SK-N-SH (cell line): ENCODE measurements at regions not wholly inside any gene's neighbourhood (a gene's known extent, or its start where the extent isn't known, plus 50 kb on each side); places are given as distances from the start of the nearest gene placed in this dataset.
"Not testable (repeated sequence)": the region's sequence is repeated elsewhere in the genome, so short reads cannot be mapped to it uniquely, and the experiment has no call there.

Experiments used
- CTCF ChIA-PET: fragments of 300-600, 350-600 bp; formaldehyde crosslinking; extraction: SDS; loops from one replicate; lab custom pipeline; 2021; lab: Yijun Ruan, JAX
- POLR2A ChIA-PET: fragments of 350-600 bp; sonication (Branson Sonifier 250); formaldehyde crosslinking; extraction: SDS; loops from one replicate; lab custom pipeline; 2020; ENCODE audit warnings: antibody characterized with exemption, inconsistent platforms; lab: Yijun Ruan, JAX
- DNase-seq: peaks from one replicate; pipeline ENCODE4 v3.0.0; 2012
- H2AFZ ChIP-seq: fragments of 200-600 bp; sonication (generic); 2 replicates; pipeline ENCODE4 v1.8.1; 2016; ENCODE audit warnings: antibody characterized with exemption, mild to moderate bottlenecking, low read depth
- H3F3A ChIP-seq: fragments of 200-600 bp; sonication (generic); replicated peaks from 2 replicates; pipeline ENCODE3; 2016; ENCODE audit warnings: antibody characterized with exemption, mild to moderate bottlenecking; ENCODE audit not compliant: insufficient read depth
- H3K27ac ChIP-seq, 2 experiments: fragments of 200-500 bp in 1 of 2; fragments of 200-600 bp in 1 of 2; sonication (Bioruptor generic) in 1 of 2; sonication (generic), shearing (Covaris generic) in 1 of 2; 2 replicates each; pipeline versions ENCODE4 v1.5.1 to v1.6.1; 2014 to 2016; ENCODE audit warnings: low read depth in 2 of 2, inconsistent platforms in 1 of 2, low read length in 1 of 2, mild to moderate bottlenecking in 1 of 2, mixed read lengths in 1 of 2
- H3K27me3 ChIP-seq: fragments of 200-600 bp; sonication (generic), shearing (Covaris generic); 2 replicates; pipeline ENCODE4 v1.6.1; 2016; ENCODE audit warnings: mixed run types; ENCODE audit not compliant: insufficient read depth
- H3K36me3 ChIP-seq, 2 experiments: fragments of 200-500 bp in 1 of 2; fragments of 200-600 bp in 1 of 2; sonication (Bioruptor generic) in 1 of 2; sonication (generic) in 1 of 2; replicated peaks in 1 of 2; 2 replicates each; pipeline versions ENCODE3 to v1.5.1; 2014 to 2016; ENCODE audit warnings: low read length in 1 of 2, mild to moderate bottlenecking in 1 of 2; ENCODE audit not compliant: insufficient read depth in 2 of 2, control insufficient read depth in 1 of 2
- H3K4me1 ChIP-seq, 2 experiments: fragments of 200-500 bp in 1 of 2; fragments of 200-600 bp in 1 of 2; sonication (Bioruptor generic) in 1 of 2; sonication (generic), shearing (Covaris generic) in 1 of 2; 2 replicates each; pipeline versions ENCODE4 v1.5.1 to v1.6.1; 2014 to 2016; ENCODE audit warnings: low read depth in 1 of 2, low read length in 1 of 2, mixed run types in 1 of 2; ENCODE audit not compliant: insufficient read depth in 2 of 2, control insufficient read depth in 1 of 2
- H3K4me2 ChIP-seq: fragments of 200-600 bp; sonication (generic), shearing (Covaris generic); 2 replicates; pipeline ENCODE4 v1.6.1; 2017; ENCODE audit warnings: mixed run types
- H3K4me3 ChIP-seq, 2 experiments: fragments of 200-500 bp in 1 of 2; fragments of 200-600 bp in 1 of 2; sonication (Bioruptor generic) in 1 of 2; sonication (generic), shearing (Covaris generic) in 1 of 2; 2 replicates each; pipeline versions ENCODE4 v1.5.1 to v1.8.1; 2014 to 2016; ENCODE audit warnings: low read depth in 2 of 2, inconsistent platforms in 1 of 2, low read length in 1 of 2, mild to moderate bottlenecking in 1 of 2, mixed read lengths in 1 of 2, moderate library complexity in 1 of 2
- H3K79me2 ChIP-seq: fragments of 200-600 bp; sonication (generic); 2 replicates; pipeline ENCODE4 v1.8.1; 2017; ENCODE audit warnings: mild to moderate bottlenecking; ENCODE audit not compliant: insufficient read depth
- H3K9ac ChIP-seq: fragments of 200-600 bp; sonication (generic); 2 replicates; pipeline ENCODE4 v1.6.1; 2017; ENCODE audit warnings: mixed run types
- H3K9me2 ChIP-seq: fragments of 200-600 bp; sonication (generic); 2 replicates; pipeline ENCODE4 v1.6.1; 2017; ENCODE audit warnings: mixed run types
- H3K9me3 ChIP-seq: fragments of 200-600 bp; sonication (generic); 2 replicates; pipeline ENCODE4 v1.6.1; 2017; ENCODE audit warnings: mixed run types, mild to moderate bottlenecking, moderate library complexity
- H4K20me1 ChIP-seq: fragments of 200-600 bp; sonication (generic); 2 replicates; pipeline ENCODE4 v1.6.1; 2017; ENCODE audit warnings: mild to moderate bottlenecking, mixed run types; ENCODE audit not compliant: insufficient read depth
- CHD2 ChIP-seq: fragments of 150-350 bp; IDR thresholded peaks from 2 replicates; pipeline ENCODE4 v1.6.1; 2018; ENCODE audit warnings: low read length; ENCODE audit not compliant: partially characterized antibody
- EP300 ChIP-seq, 2 experiments: IDR thresholded peaks; 2 replicates each; pipeline versions ENCODE4 v1.4.0 to v1.6.1; 2012; ENCODE audit warnings: borderline replicate concordance in 1 of 2, low read depth in 1 of 2, low read length in 1 of 2
- FOXJ3 ChIP-seq: sonication (generic); formaldehyde crosslinking; IDR thresholded peaks from 2 replicates; pipeline ENCODE4 v1.5.1; 2020; ENCODE audit warnings: mild to moderate bottlenecking, missing genetic modification reagents
- GATA2 ChIP-seq: sonication (generic); formaldehyde crosslinking; IDR thresholded peaks from 2 replicates; pipeline ENCODE4 v1.5.0; 2020; ENCODE audit warnings: mild to moderate bottlenecking, missing genetic modification reagents
- POLR2AphosphoS5 ChIP-seq: IDR thresholded peaks from 2 replicates; pipeline ENCODE4 v1.6.1; 2012; ENCODE audit warnings: low read depth, low read length
- SMC3 ChIP-seq: IDR thresholded peaks from 2 replicates; pipeline ENCODE4 v1.6.1; 2012; ENCODE audit warnings: low read depth, low read length, improper control_type of control experiment
- TAF1 ChIP-seq: IDR thresholded peaks from 2 replicates; pipeline ENCODE4 v1.6.1; 2012; ENCODE audit warnings: low read depth, mild to moderate bottlenecking, low read length, moderate library complexity, borderline replicate concordance
- TEAD4 ChIP-seq: IDR thresholded peaks from 2 replicates; pipeline ENCODE4 v1.4.0; 2012; ENCODE audit warnings: mild to moderate bottlenecking, borderline replicate concordance; ENCODE audit not compliant: insufficient read depth
- WGBS: methylation state at CpG from one replicate; pipeline ENCODE4 v1.1.6; 2017; ENCODE audit warnings: low lambda C conversion rate; 5-methylcytosine and 5-hydroxymethylcytosine counted together
- TF ChIP-seq, protein P1 (sequence below): IDR thresholded peaks from 2 replicates; pipeline ENCODE4 v1.4.0; 2012; ENCODE audit warnings: low read depth, borderline replicate concordance
- TF ChIP-seq, protein P2 (sequence below): fragments of 150-350 bp; IDR thresholded peaks from 2 replicates; pipeline ENCODE4 v1.6.1; 2016; ENCODE audit warnings: mild to moderate bottlenecking, low read depth, low read length
- TF ChIP-seq, protein P3 (sequence below): IDR thresholded peaks from 2 replicates; pipeline ENCODE4 v1.6.1; 2012; ENCODE audit warnings: mild to moderate bottlenecking, low read depth, low read length, moderate library complexity

DNA sequence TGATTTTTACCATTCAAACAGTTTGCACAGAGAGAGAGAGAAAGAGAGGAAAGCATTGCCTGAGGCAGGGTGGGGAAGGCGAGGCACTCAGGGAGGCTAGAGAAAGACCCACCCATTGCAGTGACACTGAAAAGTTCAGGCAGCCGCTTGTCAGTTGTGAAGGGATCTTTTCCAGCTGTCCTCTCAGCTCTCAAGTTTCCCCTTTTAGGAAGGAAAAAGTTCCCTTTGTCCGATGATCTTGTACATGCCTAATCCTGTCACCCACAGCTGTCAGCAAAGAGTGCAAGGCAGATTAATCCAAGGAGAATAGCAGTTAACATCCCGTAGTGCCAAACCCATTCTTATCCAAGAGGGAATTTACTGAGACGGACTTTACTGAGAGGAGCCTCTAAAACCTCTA lies 255.0 kb downstream of the MAGEB5 start:
- Histone ChIP-seq H3F3A (no peaks in the 10 kb centered on the region), H3K4me2 (no peak overlapping the region), H3K4me3 (no peak overlapping the region), H3K27me3 (no peaks in the 10 kb centered on the region), H3K79me2 (no peaks in the 10 kb centered on the region), H3K36me3 (no peaks in the 10 kb centered on the region), H2AFZ (no peak overlapping the region), H3K27ac (no peak overlapping the region), H3K9me3 (no peaks in the 10 kb centered on the region), H4K20me1 (no peaks in the 10 kb centered on the region), H3K4me1 (no peaks in the 10 kb centered on the region), H3K9ac (no peak overlapping the region), H3K9me2 (no peaks in the 10 kb centered on the region)
- ChIA-PET CTCF (no interaction called here), POLR2A (no interaction called here)
- WGBS = 7% methylated on average over 5 of the region's 5 CpGs
- no peak for DNase-seq
- TF ChIP-seq, protein P1, sequence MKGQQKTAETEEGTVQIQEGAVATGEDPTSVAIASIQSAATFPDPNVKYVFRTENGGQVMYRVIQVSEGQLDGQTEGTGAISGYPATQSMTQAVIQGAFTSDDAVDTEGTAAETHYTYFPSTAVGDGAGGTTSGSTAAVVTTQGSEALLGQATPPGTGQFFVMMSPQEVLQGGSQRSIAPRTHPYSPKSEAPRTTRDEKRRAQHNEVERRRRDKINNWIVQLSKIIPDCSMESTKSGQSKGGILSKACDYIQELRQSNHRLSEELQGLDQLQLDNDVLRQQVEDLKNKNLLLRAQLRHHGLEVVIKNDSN = no peak
- TF ChIP-seq POLR2AphosphoS5 (no peak), CHD2 (no peak)
- TF ChIP-seq, protein P2, sequence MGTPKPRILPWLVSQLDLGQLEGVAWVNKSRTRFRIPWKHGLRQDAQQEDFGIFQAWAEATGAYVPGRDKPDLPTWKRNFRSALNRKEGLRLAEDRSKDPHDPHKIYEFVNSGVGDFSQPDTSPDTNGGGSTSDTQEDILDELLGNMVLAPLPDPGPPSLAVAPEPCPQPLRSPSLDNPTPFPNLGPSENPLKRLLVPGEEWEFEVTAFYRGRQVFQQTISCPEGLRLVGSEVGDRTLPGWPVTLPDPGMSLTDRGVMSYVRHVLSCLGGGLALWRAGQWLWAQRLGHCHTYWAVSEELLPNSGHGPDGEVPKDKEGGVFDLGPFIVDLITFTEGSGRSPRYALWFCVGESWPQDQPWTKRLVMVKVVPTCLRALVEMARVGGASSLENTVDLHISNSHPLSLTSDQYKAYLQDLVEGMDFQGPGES = no peak

DNA sequence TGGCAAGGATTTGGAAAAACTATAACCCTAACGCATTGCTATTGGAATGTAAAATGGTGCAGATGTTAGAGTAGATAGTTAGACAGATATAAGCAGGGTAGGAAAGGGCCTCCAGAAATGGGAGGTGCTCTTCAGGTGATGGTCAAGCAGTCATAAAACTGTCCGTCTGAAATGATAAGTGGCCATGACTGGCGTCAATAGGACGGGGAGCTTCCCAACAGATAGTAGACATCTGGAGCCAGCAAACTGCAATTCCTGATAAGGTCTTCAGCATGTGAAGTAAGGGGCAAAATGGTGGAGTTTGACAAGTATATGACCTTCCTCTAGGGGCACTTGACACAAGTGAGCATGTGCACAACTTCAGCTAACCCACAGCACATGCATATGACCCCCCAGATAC lies 250.4 kb downstream of the MAGEB5 start:
- POLR2A ChIA-PET = no interaction called here
- CTCF ChIA-PET = interaction anchor here (1.2 kb wide), 1 partner anchor 12 kb away, joined by 3 read pairs; no protein-coding TSS in a partner anchor
- Histone ChIP-seq H3K27me3 (no peaks in the 10 kb centered on the region), H3K9me3 (no peaks in the 10 kb centered on the region), H3K27ac (no peak overlapping the region), H3K36me3 (no peaks in the 10 kb centered on the region), H3K4me1 (no peaks in the 10 kb centered on the region), H3K9ac (no peak overlapping the region), H3K9me2 (no peaks in the 10 kb centered on the region), H3K79me2 (no peaks in the 10 kb centered on the region), H3K4me2 (no peak overlapping the region), H3K4me3 (no peak overlapping the region), H3F3A (no peaks in the 10 kb centered on the region), H4K20me1 (no peaks in the 10 kb centered on the region), H2AFZ (no peak overlapping the region)
- DNase-seq = no peak
- WGBS = 23% methylated on average over 4 of the region's 4 CpGs
- no peak for TF ChIP-seq POLR2AphosphoS5

DNA sequence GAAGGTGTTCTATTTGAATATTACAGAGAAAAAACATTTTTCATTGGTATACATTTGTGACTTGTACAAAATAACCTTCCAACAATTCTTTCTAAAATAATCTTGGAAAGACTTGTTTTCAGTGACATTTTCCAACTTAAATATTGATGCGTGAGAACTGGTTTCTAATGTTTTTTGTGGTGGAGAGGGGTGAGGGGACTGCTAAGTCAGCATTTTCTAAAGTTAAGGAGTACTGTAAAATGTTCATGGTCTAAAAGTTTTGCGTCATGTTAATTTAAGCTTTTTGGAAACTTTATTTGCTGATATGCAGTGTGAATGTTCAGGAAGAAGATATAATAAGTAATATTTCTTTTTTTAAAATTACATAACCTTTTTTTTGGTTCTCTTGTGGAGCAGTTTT lies 229.3 kb downstream of the MAGEB5 start:
- H3K4me2 ChIP-seq = no peak overlapping the region
- no peak overlapping the region for H2AFZ ChIP-seq
- H3F3A ChIP-seq = no peaks in the 10 kb centered on the region
- H4K20me1 ChIP-seq = no peaks in the 10 kb centered on the region
- no peaks in the 10 kb centered on the region for H3K4me1 ChIP-seq
- H3K9me3 ChIP-seq = no peaks in the 10 kb centered on the region
- CTCF ChIA-PET = no interaction called here
- H3K9me2 ChIP-seq = no peaks in the 10 kb centered on the region
- POLR2A ChIA-PET = no interaction called here
- H3K4me3 ChIP-seq = no peak overlapping the region
- no peak for DNase-seq
- H3K9ac ChIP-seq = no peak overlapping the region
- WGBS = 20% methylated on average over 2 of the region's 2 CpGs
- H3K79me2 ChIP-seq = no peaks in the 10 kb centered on the region
- H3K27me3 ChIP-seq = no peaks in the 10 kb centered on the region
- no peak overlapping the region for H3K27ac ChIP-seq
- no peak for TF ChIP-seq TEAD4
- no peak for TF ChIP-seq CHD2
- TF ChIP-seq GATA2 (CRISPR knock-in tag) = no peak
- TF ChIP-seq EP300 (IDR thresholded peaks at IDR 0.05; ENCODE audit: borderline replicate concordance in 1 of 2, low read depth in 1 of 2, low read length in 1 of 2) = no peak
- TF ChIP-seq FOXJ3 (CRISPR knock-in tag) = no peak
- no peak for TF ChIP-seq TAF1
- TF ChIP-seq, protein P3, sequence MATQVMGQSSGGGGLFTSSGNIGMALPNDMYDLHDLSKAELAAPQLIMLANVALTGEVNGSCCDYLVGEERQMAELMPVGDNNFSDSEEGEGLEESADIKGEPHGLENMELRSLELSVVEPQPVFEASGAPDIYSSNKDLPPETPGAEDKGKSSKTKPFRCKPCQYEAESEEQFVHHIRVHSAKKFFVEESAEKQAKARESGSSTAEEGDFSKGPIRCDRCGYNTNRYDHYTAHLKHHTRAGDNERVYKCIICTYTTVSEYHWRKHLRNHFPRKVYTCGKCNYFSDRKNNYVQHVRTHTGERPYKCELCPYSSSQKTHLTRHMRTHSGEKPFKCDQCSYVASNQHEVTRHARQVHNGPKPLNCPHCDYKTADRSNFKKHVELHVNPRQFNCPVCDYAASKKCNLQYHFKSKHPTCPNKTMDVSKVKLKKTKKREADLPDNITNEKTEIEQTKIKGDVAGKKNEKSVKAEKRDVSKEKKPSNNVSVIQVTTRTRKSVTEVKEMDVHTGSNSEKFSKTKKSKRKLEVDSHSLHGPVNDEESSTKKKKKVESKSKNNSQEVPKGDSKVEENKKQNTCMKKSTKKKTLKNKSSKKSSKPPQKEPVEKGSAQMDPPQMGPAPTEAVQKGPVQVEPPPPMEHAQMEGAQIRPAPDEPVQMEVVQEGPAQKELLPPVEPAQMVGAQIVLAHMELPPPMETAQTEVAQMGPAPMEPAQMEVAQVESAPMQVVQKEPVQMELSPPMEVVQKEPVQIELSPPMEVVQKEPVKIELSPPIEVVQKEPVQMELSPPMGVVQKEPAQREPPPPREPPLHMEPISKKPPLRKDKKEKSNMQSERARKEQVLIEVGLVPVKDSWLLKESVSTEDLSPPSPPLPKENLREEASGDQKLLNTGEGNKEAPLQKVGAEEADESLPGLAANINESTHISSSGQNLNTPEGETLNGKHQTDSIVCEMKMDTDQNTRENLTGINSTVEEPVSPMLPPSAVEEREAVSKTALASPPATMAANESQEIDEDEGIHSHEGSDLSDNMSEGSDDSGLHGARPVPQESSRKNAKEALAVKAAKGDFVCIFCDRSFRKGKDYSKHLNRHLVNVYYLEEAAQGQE = no peak
- no peak for TF ChIP-seq SMC3
- no peaks in the 10 kb centered on the region for H3K36me3 ChIP-seq

DNA sequence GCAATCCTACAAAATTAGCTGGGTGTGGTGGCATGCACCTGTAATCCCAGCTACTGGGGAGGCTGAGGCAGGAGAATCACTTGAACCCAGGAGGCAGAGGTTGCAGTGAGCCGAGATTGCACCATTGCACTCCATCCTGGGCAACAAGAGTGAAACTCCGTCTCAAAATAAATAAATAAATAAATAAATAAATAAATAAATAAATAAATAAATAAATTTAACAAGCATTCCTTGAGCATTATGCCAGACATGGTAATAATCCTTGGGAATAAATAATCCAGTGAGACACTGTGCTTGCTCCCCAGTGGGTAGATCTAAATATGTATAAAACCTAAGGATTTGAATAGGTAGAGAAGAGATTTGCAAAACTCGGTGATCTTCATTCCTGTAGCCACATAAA lies 228.4 kb downstream of the MAGEB5 start:
- H3K4me3 ChIP-seq, POLR2A ChIA-PET: not testable (repeated sequence)
- 14% methylated on average over 3 of the region's 3 CpGs for WGBS

More for the DNA sequence above, 228.4 kb downstream of the MAGEB5 start:
- H4K20me1 ChIP-seq, H3K36me3 ChIP-seq, H3K9me2 ChIP-seq, DNase-seq, H3K9me3 ChIP-seq, H2AFZ ChIP-seq, H3K79me2 ChIP-seq, H3K9ac ChIP-seq, H3K27ac ChIP-seq, CTCF ChIA-PET, H3F3A ChIP-seq, H3K4me1 ChIP-seq, H3K27me3 ChIP-seq, H3K4me2 ChIP-seq: not testable (repeated sequence)
